ENCODE measurements at regions not wholly inside any gene's neighbourhood (a gene's known extent, or its start where the extent isn't known, plus 50 kb on each side); places are given as distances from the start of the nearest gene placed in this dataset.

DNA sequence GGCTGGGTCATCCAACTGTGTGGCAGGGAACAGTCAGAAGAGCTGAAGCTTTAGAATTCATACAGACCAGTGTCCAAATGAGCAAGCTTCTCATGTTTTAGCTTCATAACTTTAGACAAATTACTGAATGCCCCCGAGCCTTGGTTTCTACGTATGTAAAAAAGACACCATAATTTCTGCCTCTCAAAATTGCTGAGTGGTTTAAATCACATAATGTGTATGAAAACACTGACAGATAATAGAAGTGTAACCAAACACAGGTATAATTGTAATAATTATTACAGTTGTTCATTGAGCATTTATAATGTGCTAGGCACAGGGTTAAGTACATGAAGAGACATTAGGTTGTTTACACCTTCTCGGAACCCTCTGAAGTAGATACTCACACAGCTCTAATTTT is 207.2 kb downstream of the IGSF11 start:
- Mint-ChIP-seq H3K4me1 (no peaks in the 10 kb centered on the region), H3K27ac (no peak overlapping the region), H3K9me3 (no peaks in the 10 kb centered on the region), H3K4me3 (no peak overlapping the region), H3K36me3 (ENCODE audit: low read depth) (no peaks in the 10 kb centered on the region), H3K27me3 (peaks cover 2% of the 10 kb centered on the region)
- DNase-seq (no peak), ATAC-seq (ENCODE audit: low read depth) (no peak)
- intact Hi-C loops (cut with micrococcal nuclease): no loop called here
- POLR2A ChIA-PET: no interaction called here
- no peak for TF ChIP-seq CTCF (IDR thresholded peaks at IDR 0.05)
- CTCF ChIA-PET: interaction anchor here (0.8 to 1.0 kb wide), 2 partner anchors 9 to 11 kb away, joined by 3 to 6 read pairs; no protein-coding TSS in a partner anchor

- DNase-seq (no peak), ATAC-seq (ENCODE audit: low read depth) (no peak)
- H3K4me3 Mint-ChIP-seq: no peak overlapping the region
- H3K9me3 Mint-ChIP-seq: no peaks in the 10 kb centered on the region
- CTCF ChIA-PET: interaction anchor here (0.8 to 1.0 kb wide), 2 partner anchors 10 to 12 kb away, joined by 3 to 6 read pairs; no protein-coding TSS in a partner anchor
- no peaks in the 10 kb centered on the region for H3K4me1 Mint-ChIP-seq
- H3K36me3 Mint-ChIP-seq (ENCODE audit: low read depth): no peaks in the 10 kb centered on the region
- no peak for TF ChIP-seq CTCF (IDR thresholded peaks at IDR 0.05)
- H3K27ac Mint-ChIP-seq: no peak overlapping the region
- peaks cover 2% of the 10 kb centered on the region for H3K27me3 Mint-ChIP-seq
- intact Hi-C loops (cut with micrococcal nuclease): no loop called here
- POLR2A ChIA-PET: no interaction called here
These were observed 206.3 kb downstream of the IGSF11 start for GRCh38 chr3:118828351-118828750.

DNA sequence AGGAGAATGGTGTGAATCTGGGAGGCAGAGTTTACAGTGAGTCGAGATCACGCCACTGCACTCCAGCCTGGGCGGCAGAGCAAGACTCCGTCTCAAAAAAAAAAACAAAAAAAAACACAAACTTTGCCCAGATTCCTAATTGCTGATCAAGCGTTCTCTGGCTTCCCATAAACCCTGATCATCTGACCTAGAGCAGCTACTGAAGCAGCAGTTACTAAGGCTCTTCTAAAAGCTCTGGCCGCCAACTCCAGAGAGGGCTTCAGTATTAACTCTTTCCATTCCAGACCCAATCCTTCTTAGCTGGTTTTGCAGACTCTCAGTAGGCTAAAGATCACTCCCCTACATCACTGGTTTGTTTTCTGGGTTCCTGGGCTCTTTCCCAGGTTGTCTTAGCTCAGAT is 201.6 kb downstream of the IGSF11 start:
- TF ChIP-seq CTCF (IDR thresholded peaks at IDR 0.05): no peak
- Mint-ChIP-seq H3K9me3 (peaks cover 5% of the 10 kb centered on the region), H3K4me1 (no peaks in the 10 kb centered on the region), H3K36me3 (ENCODE audit: low read depth) (no peaks in the 10 kb centered on the region), H3K27me3 (peaks cover 2% of the 10 kb centered on the region), H3K4me3 (no peak overlapping the region), H3K27ac (no peak overlapping the region)
- intact Hi-C loops (cut with micrococcal nuclease): no loop called here
- POLR2A ChIA-PET: no interaction called here
- ATAC-seq (ENCODE audit: low read depth): no peak
- CTCF ChIA-PET: no interaction called here
- no peak for DNase-seq

- no peak overlapping the region for H3K27ac Mint-ChIP-seq
- DNase-seq (no peak), ATAC-seq (ENCODE audit: low read depth) (no peak)
- intact Hi-C loops (cut with micrococcal nuclease): no loop called here
- no peaks in the 10 kb centered on the region for H3K4me1 Mint-ChIP-seq
- POLR2A ChIA-PET: no interaction called here
- no peak overlapping the region for H3K4me3 Mint-ChIP-seq
- TF ChIP-seq CTCF (IDR thresholded peaks at IDR 0.05): no peak
- peaks cover 2% of the 10 kb centered on the region for H3K36me3 Mint-ChIP-seq (ENCODE audit: low read depth)
- H3K27me3 Mint-ChIP-seq: no peaks in the 10 kb centered on the region
- CTCF ChIA-PET: no interaction called here
- H3K9me3 Mint-ChIP-seq: peaks cover 34% of the 10 kb centered on the region
These were observed 195.8 kb downstream of the IGSF11 start for GRCh38 chr3:118838871-118839270.

DNA sequence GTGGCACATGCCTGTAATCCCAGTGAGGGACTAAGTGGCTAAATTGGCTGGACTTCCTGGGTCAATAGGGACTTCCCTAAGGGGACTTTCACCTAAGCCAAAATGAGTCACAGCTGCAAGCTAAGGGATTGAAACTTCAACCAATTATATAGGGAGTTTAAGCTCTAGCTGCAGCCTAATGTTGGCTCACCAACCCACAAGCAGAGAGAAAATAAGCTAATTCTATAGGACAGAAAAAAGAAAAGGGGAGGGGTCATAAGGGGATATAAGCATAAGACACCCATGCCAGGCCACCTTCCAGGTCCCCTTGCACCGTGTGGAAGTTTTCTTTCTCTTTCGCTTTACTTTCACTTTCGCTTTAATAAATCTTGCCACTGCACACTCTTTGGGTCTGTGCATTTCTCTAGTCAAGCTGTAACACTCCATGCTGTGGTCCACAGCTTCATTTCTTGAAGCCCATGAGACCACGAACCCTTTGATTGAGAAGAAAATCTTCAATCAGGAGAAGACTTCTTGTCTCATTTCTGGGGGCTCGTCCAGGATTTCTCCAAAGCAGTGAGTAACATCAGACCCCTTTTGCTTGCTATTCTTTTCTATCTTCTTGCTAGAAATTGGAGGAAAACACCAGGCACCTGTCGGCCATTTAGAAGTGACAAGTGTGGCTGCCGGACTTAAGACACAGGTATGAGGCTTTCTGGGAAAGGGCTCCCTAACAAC is 192.3 kb downstream of the IGSF11 start:
- H3K36me3 Mint-ChIP-seq (ENCODE audit: low read depth): peaks cover 2% of the 10 kb centered on the region
- no peak overlapping the region for H3K27ac Mint-ChIP-seq
- no peak for ATAC-seq (ENCODE audit: low read depth)
- no peak for TF ChIP-seq CTCF (IDR thresholded peaks at IDR 0.05)
- ChIA-PET POLR2A (no interaction called here), CTCF (no interaction called here)
- no peak overlapping the region for H3K4me3 Mint-ChIP-seq
- no peaks in the 10 kb centered on the region for H3K27me3 Mint-ChIP-seq
- DNase-seq: no peak
- intact Hi-C loops (cut with micrococcal nuclease): no loop called here
- H3K9me3 Mint-ChIP-seq: peaks cover 35% of the 10 kb centered on the region
- H3K4me1 Mint-ChIP-seq: no peaks in the 10 kb centered on the region
